Fibroblast of skin of scalp (primary cell): ENCODE measurements at regions not wholly inside any gene's neighbourhood (a gene's known extent, or its start where the extent isn't known, plus 50 kb on each side); places are given as distances from the start of the nearest gene placed in this dataset.

ENCODE experiments used
- DNase-seq: peaks from one replicate; pipeline ENCODE4 v3.0.0-alpha.2; 2013

GRCh38 chr1:34618381-34618780 is 136.5 kb upstream of the GJB5 start:
- no peak for DNase-seq

GRCh38 chr1:34619256-34619655 is 135.6 kb upstream of the GJB5 start:
- no peak for DNase-seq

- no peak for DNase-seq
Observed at GRCh38 chr1:34621916-34622315, 132.9 kb upstream of the GJB5 start.

GRCh38 chr1:34625521-34626015 is 129.3 kb upstream of the GJB5 start:
- DNase-seq, result no peak

GRCh38 chr1:34627465-34628240 is 127.2 kb upstream of the GJB5 start:
- DNase-seq, result no peak

- no peak for DNase-seq
Observed at GRCh38 chr1:34631126-34631525, 123.7 kb upstream of the GJB5 start.

GRCh38 chr1:34639701-34640100 is 115.1 kb upstream of the GJB5 start:
- no peak for DNase-seq

GRCh38 chr1:34640654-34641401 is 114.0 kb upstream of the GJB5 start:
- no peak for DNase-seq

GRCh38 chr1:34642679-34643078 is 112.2 kb upstream of the GJB5 start:
- no peak for DNase-seq

- no peak for DNase-seq
Observed at GRCh38 chr1:34645109-34645688, 109.6 kb upstream of the GJB5 start.

GRCh38 chr1:34645919-34646318 is 108.9 kb upstream of the GJB5 start:
- DNase-seq, result no peak

- no peak for DNase-seq
Observed at GRCh38 chr1:34648501-34648900, 106.3 kb upstream of the GJB5 start.

GRCh38 chr1:34650090-34650489 is 104.8 kb upstream of the GJB5 start:
- DNase-seq, result no peak

GRCh38 chr1:34650800-34651199 is 104.0 kb upstream of the GJB5 start:
- DNase-seq, result no peak

- no peak for DNase-seq
Observed at GRCh38 chr1:34653110-34653509, 101.7 kb upstream of the GJB5 start.

- no peak for DNase-seq
Observed at GRCh38 chr1:34655206-34655874, 99.5 kb upstream of the GJB5 start.

GRCh38 chr1:34655875-34656240 is 99.0 kb upstream of the GJB5 start:
- DNase-seq, result no peak

- no peak for DNase-seq
Observed at GRCh38 chr1:34656299-34656698, 98.5 kb upstream of the GJB5 start.

GRCh38 chr1:34656731-34657130 is 98.1 kb upstream of the GJB5 start:
- no peak for DNase-seq

- DNase-seq, result no peak
Observed at GRCh38 chr1:34657266-34657665, 97.6 kb upstream of the GJB5 start.

- no peak for DNase-seq
Observed at GRCh38 chr1:34657849-34658248, 97.0 kb upstream of the GJB5 start.

- no peak for DNase-seq
Observed at GRCh38 chr1:34663031-34663430, 91.8 kb upstream of the GJB5 start.

- no peak for DNase-seq
Observed at GRCh38 chr1:34668063-34668462, 86.8 kb upstream of the GJB5 start.
